Fibroblast of gingiva (primary cell): ENCODE measurements at regions not wholly inside any gene's neighbourhood (a gene's known extent, or its start where the extent isn't known, plus 50 kb on each side); places are given as distances from the start of the nearest gene placed in this dataset.
"Not testable (repeated sequence)": the region's sequence is repeated elsewhere in the genome, so short reads cannot be mapped to it uniquely, and the experiment has no call there.

Experiments
- DNase-seq: peaks from one replicate; pipeline ENCODE4 v3.0.0-alpha.2; 2011; ENCODE audit warnings: low read depth

DNA sequence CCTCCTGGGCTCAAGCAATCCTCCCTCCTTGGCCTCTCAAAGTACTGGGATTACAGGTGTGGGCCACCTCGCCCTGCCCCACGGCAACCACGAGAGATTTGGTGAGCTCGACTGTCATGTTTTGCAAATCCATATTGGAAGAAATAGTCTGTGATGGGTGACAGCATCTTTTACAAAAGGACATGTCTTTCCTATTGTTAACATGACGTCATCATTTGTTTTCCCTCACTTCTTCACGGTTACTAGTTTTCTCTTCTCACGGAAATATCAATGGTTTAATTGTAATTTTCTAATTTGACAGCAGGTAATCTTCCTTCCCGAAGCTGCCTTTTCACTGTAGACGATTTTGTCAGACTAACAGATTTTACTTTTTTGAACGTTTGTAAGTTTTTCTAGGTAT is 110.8 kb upstream of the GREM2 start:
- DNase-seq: no peak

DNA sequence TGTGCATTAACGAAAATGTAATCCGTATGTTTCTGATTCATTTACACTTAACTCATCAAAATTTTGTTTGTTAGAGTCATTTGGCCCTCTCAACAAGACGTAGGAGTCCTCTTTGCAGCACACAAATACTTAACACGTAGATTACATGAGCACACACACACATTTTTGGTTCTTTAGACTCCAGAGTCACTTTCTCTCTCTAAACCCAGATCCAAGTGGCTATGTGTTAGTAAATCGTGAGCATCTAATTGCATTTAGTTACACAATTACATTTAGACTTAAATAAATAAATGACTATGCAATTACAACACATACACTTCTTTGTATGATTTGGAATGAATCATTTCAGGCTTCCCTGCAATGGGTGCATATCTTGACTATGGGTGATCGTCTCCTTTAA is 109.0 kb upstream of the GREM2 start:
- peak; percentile 63 for DNase-seq

DNA sequence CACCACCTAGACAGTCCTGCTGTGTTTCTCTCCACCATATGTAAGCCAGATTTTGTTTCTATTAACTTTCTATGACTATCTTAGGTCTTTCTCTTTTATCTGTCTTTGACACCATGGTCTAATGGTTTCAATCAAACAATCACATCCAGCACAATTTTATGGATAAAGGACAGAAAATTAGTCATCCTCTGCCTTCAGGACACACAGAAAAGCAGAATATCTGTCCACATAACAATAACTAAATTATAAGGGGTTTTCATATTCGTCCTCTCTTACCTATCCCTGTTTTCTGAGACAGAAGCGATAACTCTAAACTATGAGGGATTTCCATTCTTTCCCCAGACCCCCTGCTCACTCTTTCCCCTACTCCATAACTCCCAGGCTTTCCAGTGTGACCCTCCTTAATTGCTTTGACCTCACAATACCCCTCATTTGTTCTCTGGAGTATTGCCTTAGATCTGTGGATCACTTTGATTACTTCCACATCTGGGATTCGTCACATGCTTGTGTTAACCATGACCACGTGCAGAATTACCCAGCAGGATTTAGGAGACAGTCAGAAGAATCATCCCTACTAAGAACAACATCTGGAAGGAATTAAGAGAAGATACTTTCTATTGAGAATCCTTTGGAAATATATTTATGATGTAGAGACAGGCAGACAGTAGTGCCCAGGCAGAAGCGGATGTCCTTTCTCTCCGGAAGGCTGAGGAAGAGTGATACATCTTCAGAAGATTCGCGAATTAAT is 108.2 kb upstream of the GREM2 start:
- DNase-seq: peak; percentile 84

DNA sequence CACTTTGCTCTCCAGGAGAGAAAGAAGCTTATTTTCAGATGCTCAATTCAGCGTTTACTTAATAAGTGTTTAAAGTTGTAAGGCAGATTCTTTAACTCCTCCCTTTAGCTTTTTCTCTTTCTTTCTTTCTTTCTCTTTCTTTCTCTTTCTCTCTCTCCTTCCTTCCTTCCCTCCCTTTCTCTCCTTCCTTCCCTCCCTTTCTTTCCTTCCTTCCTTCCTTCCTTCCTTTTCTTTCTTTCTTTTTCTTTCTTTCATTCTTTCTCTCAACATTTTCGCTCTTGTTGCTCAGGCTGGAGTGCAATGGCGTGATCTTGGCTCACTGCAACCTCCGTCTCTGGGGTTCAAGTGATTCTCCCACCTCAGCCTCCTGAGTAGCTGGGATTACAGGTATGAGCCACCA is 104.6 kb upstream of the GREM2 start:
- not testable (repeated sequence) for DNase-seq

DNA sequence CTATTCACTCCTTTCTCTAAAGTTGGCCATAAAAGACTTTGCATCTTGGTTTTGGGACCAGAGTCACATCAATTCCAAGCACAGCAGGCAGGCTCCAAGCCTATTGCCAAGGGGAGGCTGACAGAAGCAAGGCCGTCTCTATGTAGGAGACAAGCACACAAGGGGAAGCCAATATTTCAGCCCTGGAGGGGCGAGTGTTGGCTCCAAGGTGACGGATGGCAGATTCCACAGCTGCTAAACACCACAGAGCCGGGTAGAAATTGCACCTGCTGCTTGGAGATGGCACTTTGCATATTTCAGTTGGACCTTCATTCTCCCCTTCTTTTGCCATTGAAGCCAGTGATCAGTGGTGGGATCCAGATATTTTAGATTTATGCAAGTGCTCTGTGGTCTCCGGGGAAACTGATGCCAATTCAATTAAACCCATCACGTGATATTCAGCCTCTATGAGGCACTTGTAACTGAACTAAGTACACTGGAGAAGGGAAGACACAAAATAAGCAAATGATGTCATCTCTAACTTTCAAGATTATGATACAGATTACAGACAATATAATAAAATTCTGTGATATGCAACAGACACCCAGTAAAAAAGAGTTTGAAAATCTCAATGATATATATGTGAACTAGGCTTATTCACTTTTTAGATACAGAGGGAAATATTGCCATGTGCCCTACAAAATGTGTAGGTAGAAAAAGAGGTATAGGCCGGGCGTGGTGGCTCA is 102.8 kb upstream of the GREM2 start:
- no peak for DNase-seq

DNA sequence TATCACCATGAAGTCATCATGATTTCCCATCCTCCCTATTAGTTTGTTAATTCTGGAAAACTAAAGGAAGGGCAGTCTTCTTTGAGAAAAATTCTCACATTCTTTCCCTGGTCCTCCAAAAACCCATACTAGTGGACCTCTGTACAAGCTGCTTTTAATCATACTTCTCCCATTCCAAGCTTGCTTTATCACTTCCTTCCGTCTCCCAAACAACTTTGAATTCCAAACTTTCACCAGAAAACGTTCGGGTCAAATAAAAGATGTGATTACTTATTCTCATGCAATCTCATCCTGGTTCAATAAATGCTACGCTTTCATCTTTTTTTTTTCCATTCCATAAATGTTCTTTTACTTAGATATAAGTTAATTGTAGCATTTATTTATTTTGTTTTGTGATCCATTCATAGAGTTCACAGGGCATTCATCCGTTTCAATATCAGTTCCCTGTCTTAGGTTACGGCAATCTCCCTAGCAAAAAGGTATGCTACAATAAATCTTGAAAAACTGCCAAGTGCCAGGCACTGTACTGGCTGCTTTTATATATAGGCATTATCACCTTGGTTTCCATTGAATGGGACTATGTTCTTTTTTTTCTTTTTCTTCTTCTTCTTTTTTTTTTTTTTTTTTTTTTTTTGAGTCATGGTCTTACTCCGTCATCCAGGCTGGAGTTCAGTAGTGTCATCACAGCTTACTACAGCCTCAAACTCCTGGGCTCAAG is 100.2 kb upstream of the GREM2 start:
- DNase-seq: peak; percentile 36

DNA sequence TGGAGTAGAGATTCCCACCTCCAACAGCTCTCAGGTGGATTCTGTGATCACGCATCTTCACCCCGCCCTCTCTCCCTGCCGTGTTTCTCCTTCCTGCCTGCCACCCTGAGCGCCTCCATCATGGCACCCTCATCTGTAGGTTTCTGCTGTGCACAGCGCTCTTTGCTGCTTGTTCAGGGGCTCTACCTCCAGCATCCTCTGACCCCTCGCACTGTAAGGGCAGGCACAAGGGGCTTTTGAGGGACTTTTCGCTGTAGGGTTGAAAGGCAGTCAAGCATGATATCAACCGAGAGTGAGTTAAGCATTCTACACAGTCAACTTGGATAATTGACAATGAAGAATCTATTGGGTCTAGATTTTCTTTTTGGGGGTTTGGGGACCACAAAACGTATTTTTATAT is 99.1 kb upstream of the GREM2 start:
- no peak for DNase-seq

DNA sequence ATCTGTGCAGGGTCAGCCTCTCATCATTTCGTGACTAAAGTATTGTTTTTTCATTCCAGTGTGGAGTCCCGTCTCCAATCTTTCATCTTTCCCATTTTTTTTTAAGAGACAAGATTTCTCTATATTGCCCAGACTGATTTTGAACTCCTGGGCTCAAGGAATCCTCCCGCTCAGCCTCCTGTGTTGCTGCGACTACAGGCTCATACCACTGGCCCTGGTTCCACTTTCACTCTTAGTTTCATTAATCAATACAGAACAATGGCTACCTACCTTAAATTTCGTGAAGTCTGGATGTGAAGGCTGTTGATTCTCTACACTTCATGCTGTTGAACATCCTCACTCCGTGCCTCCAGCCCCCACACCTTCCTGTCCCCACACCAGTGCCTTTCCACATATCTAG is 97.7 kb upstream of the GREM2 start:
- DNase-seq: no peak

DNA sequence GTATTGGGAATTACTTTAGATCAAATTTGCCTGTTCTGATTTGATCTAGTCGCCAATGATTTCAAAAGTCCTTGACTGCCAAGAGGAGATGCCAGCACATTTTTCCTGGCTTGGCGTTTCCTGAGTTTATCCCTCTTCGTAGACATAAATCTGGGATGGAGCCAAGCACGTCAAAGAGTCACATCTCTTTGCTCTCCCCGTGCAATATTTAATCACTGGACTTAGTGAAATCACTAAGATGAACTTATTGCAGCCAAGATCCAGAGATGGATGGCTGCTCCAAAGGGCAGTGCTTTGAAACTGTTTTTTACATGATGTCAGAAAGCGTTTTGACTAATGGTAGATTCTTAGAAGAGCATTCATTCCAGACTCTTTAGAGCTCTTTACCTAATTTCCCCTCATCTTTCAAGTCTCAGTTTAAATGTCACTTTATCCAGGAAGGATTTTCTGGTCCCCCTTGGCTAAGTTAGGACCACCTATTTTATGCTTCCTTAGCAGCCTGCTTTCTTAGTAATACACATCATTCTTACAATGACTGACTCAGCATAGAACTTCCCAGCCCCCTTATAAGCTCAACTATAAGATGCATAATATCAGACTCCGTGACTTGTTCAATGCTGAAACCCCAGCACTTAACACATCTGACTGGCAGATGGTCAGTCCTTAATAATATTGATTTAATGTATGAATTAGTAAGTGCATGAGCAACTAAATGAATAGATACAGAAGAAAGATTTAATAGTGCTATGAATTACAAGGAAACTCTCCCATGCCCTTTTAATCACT is 94.4 kb upstream of the GREM2 start:
- DNase-seq: peak; percentile 88

DNA sequence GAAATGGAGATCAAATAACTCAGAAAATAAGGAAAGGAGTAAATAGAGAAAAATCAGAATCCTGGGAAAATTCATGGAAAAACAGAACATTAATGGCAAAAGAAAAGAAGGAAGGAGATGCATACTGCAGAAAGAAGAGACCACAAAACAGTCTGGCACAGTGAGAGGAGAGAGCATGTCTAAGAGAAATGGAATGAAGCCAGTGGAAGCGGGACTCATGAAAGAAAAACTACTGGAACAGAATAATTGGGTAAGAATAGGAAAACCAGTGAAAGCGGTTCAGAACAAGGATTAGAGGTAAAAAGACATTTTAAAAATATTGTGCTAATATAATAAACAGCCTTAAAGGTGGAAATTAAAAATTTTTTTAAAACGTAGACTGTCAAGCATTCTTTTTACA is 93.6 kb upstream of the GREM2 start:
- peak; percentile 68 for DNase-seq

DNA sequence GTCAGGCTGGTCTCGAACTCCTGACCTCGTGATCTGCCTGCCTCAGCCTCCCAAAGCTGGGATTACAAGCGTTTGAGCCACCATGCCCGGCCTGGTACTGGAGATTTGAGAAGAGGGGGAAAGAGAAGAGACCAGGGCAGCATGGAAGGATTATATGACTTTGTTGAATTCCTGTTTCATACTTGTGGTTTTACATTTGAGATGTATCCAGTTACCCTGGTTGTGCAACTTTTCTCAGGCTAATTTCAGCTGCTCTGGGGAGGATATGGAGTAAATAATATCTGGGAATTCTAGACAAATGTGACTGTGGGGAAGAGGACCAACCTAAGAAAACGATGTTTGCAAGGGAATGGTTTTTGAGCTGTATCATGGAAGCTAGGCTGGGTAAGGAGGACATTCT is 89.5 kb upstream of the GREM2 start:
- peak; percentile 92 for DNase-seq

DNA sequence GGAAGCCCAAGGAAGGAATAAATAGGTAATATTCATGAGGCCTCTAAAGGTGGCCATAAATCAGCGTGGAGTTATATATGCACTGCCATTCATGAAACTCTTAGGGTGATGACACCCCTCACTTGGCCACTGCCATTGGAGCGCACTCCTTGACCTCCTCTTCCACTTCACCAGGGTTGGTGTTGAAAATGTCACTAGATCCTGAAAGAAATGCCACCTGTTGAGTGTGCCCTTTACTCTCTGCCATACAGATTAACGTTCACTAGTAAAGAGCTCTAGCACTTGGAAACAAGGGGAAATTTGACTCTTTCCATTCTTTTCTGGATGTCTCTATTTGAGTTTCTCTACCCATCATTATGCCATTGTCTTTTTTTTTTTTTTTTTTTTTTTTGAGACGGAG is 83.5 kb upstream of the GREM2 start:
- no peak for DNase-seq

DNA sequence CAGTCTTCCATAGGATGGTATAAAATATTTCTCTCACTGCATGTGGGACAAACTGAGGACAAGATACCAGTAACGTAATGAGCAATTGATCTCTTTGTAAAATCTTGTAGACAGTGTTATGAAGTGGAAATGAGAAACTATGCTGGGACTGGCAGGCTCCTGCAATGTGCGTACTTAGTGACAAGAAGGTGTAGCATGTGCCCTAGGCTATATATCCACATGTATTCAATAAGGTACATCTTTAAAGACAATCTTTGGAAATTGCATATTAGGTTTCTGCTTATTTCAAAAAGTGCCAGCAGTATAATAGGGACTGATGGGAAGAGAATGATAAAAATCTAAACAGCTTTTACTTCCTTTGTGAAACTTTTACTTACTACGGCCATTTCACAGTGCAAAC is 81.9 kb upstream of the GREM2 start:
- DNase-seq: no peak

DNA sequence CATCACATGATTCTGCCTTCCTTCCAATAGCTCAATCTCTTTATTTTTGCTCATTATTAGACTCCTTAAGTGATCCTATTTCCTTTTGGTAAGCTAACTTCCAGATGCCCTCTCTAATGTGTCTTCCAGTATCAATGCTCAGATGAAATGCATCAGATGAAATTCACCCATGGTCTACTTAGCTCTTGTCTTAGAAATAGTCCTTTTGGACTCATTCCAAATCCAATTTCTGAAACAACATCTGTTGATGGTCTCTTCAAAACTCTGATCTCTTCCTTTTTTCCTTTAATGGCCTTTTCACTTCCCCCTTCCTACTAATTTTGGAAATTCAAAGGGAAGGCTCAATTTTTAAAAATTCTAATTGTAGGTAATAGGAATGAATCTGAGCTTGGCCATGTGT is 81.1 kb upstream of the GREM2 start:
- DNase-seq: no peak

DNA sequence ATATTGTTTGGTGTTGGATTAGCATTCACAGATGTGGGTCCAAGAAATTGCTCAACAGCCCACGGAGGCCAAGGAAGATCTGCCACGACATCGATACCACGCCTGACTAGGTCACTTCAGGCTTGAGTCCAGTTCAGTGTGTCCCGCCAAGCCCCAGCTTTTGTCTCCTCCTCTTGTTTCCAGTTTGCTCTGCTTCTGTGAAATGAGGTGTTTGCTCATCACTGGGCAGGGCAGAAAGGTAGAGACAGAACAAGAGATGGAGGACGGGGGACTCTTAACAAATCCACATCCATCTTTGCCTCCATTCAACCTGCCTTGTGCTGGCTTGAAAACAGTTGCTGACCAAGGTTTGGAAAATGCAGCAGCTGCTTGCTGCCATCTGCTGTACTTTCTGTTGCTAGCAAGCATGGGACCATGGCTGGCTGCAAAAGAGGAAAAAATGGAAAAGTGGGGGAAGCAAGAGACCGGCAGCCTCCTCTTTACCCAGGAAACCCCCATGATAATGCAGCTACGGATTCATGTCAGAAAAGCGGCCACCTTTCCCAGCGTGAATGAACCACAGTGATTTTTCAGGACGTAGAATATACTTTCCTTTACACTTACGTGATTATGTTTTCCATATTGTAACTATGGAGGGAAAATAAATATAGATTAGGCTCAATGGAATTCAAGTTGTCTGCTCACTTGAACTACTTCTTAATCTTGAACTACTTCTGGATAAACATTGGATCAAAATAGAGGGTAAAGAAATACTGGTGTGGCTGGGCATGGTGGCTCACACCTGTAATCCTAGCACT is 80.2 kb upstream of the GREM2 start:
- peak; percentile 58 for DNase-seq

DNA sequence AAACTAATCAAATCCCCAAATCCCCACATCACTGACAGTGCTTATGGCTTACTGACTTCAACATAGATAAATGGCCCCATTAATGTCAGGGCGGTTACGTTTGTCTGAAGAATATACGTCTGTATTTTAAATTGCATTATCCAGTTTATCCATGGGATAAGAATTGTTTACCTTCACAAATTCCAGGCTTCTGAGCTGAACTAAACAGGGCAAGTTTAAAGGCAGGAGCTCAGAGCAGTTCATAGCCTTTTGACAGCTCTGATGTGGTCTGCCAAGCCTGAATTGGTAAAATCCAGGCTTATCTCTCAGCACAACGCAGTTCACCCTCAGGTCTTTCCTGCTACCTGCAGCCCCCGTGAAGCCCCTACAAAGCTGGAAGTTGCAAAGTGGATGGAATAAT is 79.5 kb upstream of the GREM2 start:
- no peak for DNase-seq

DNA sequence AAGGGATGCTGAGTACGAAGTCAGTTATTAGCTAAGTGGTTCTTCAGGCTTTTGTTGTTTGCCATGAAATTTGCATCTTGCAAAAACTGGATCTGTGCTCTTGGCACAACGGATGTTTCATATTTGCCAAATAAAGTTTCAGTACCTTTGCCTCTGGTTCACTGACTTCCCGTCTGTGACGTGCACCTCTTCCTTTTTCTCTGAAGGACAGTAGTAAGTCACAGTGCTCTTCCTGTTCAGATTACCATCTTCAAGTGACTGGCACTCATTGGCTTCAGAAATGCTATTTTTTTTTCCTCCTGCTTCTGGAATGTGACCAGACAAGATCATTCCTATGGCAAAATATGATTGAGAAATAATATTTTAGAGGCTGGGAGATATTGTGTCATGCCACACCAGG is 75.9 kb upstream of the GREM2 start:
- DNase-seq: no peak

DNA sequence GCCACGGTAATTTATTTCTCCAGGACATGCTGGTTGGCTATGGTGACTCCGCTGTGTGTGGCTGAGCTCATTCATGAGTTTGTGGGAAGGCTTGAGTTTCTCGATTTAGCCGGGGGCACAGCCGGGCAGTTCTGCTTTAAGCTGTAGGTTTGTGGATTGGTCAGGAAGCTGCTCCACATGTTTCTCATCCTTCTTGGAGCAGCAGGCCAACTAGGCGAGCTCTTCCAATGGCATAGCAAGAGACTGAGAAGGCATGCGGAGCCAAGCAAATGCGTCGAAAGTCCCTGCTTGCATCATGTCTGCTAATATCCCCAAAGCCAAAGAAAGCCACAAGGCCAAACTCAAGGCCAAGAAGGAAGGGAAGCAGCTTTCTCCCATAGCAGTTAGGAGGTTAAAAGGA is 71.6 kb upstream of the GREM2 start:
- DNase-seq: peak; percentile 98

DNA sequence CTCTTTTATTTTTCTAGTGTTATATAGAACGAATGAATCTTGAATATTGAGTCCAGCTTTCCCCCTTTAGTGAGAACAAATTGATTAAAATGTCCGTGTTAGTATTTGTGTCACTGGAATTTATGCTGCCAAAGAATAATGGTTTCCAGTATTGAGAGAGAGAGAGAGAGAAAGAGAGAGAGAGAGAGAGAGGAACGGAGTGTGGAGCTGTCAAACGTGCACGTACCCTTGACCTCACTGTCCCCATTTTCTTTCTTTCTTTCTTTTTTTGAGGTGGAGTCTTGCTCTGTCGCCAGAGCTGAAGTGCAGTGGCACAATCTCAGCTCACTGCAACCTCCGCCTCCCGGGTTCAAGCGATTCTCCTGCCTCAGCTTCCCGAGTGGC is 70.9 kb upstream of the GREM2 start:
- DNase-seq: no peak

DNA sequence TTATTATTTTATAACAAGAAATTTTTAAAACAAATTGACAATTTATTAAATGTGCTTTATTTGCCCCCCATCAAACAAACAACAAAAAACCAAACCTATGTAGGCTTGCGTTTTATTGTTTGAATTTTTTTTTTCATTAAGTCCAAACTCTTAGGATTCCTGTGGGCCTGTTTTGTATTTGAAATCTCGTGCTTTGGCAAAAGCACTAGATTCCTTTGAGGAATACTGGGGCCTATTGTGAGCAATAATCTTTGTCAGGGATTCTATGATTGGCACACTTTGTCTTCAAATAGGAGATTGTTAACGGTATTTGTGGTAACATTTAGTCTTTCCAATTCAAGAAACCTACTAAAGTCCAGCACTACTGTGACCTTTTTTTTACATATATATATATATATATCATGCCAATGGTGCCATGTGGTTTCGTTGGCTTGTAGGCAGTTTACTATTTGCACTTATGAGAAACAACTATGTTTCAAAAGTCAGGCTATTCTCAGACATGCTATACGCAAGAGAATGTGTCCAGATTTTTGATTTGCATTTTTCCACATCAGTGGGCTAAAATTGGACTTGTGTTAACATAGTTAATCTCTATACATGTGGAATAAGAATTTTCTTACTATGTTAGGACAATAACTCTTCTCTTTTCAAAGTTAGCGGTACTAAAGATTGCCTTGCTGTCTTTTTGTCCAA is 70.4 kb upstream of the GREM2 start:
- peak; percentile 11 for DNase-seq
